Upper lobe of left lung (tissue), 4 donors: ENCODE measurements at regions not wholly inside any gene's neighbourhood (a gene's known extent, or its start where the extent isn't known, plus 50 kb on each side); places are given as distances from the start of the nearest gene placed in this dataset.

ENCODE experiments used
- CTCF ChIP-seq, 6 experiments: fragments of 450-650 bp in 4 of 6; fragments of 200-600 bp in 2 of 6; sonication (generic) in 2 of 6; IDR thresholded peaks; one replicate each; pipeline ENCODE4 v1.5.1; 2016 to 2019; ENCODE audit warnings: antibody characterized with exemption in 6 of 6
- POLR2A ChIP-seq, 4 donors: fragments of 450-650 bp; IDR thresholded peaks; one replicate each; pipeline ENCODE4 v1.5.1; 2016 to 2017; ENCODE audit warnings: antibody characterized with exemption in 4 of 4, mild to moderate bottlenecking in 2 of 4
- POLR2AphosphoS5 ChIP-seq, 2 donors: sonication (generic); formaldehyde crosslinking; IDR thresholded peaks; one replicate each; pipeline ENCODE4 v1.5.1; 2017; ENCODE audit warnings: antibody characterized with exemption in 2 of 2

- no peak for TF ChIP-seq POLR2AphosphoS5 (IDR thresholded peaks at IDR 0.05)
- TF ChIP-seq POLR2A (IDR thresholded peaks at IDR 0.05): no peak
- no peak for TF ChIP-seq CTCF (IDR thresholded peaks at IDR 0.05)
These were observed 468.8 kb downstream of the USP25 start for GRCh38 chr21:16198546-16198945.
